Neural cell (in vitro differentiated cells): ENCODE measurements at regions not wholly inside any gene's neighbourhood (a gene's known extent, or its start where the extent isn't known, plus 50 kb on each side); places are given as distances from the start of the nearest gene placed in this dataset.

ENCODE experiments used
- H2AFZ ChIP-seq: fragments of 200-600, 300-800 bp; sonication (generic), shearing (Covaris generic); 2 replicates; pipeline ENCODE4 v1.6.0; 2014; ENCODE audit warnings: low read depth, mild to moderate bottlenecking, antibody characterized with exemption, low read length, moderate library complexity
- H3F3A ChIP-seq: fragments of 200-600 bp; shearing (Covaris generic); 2 replicates; pipeline ENCODE4 v1.6.1; 2016; ENCODE audit warnings: mild to moderate bottlenecking, moderate library complexity, mixed read lengths, antibody characterized with exemption, low read length; ENCODE audit not compliant: insufficient read depth, poor library complexity, severe bottlenecking
- H3K27ac ChIP-seq: fragments of 200-600, 300-800 bp; sonication (generic), shearing (Covaris generic); 2 replicates; pipeline ENCODE4 v1.5.1; 2014; ENCODE audit warnings: mild to moderate bottlenecking, low read length, moderate library complexity
- H3K27me3 ChIP-seq: fragments of 300-800, 200-600 bp; sonication (generic), shearing (Covaris generic); 2 replicates; pipeline ENCODE4 v1.6.0; 2014; ENCODE audit warnings: mild to moderate bottlenecking, low read depth, low read length, moderate library complexity; ENCODE audit not compliant: insufficient read depth
- H3K36me3 ChIP-seq: fragments of 300-800, 200-600 bp; sonication (generic), shearing (Covaris generic); 2 replicates; pipeline ENCODE4 v1.5.1; 2014; ENCODE audit warnings: mild to moderate bottlenecking, antibody characterized with exemption, low read length, moderate library complexity; ENCODE audit not compliant: insufficient read depth
- H3K4me2 ChIP-seq: fragments of 300-800, 200-600 bp; sonication (generic), shearing (Covaris generic); 2 replicates; pipeline ENCODE4 v1.6.0; 2014; ENCODE audit warnings: mild to moderate bottlenecking, low read length
- H3K4me3 ChIP-seq: fragments of 300-800, 200-600 bp; sonication (generic), shearing (Covaris generic); 2 replicates; pipeline ENCODE4 v1.5.1; 2014; ENCODE audit warnings: mild to moderate bottlenecking, low read length, moderate library complexity
- H3K79me2 ChIP-seq: fragments of 200-600 bp; shearing (Covaris generic); replicated peaks from 2 replicates; pipeline ENCODE4 v1.6.0; 2014; ENCODE audit warnings: mild to moderate bottlenecking, low read length, moderate library complexity; ENCODE audit not compliant: insufficient read depth
- H3K9ac ChIP-seq: fragments of 300-800, 200-600 bp; sonication (generic), shearing (Covaris generic); 2 replicates; pipeline ENCODE4 v1.6.1; 2016; ENCODE audit warnings: mild to moderate bottlenecking, low read length, mixed read lengths
- H3K9me2 ChIP-seq: fragments of 200-600 bp; shearing (Covaris generic); 2 replicates; pipeline ENCODE4 v1.6.1; 2016; ENCODE audit warnings: mild to moderate bottlenecking, low read length, mixed read lengths; ENCODE audit not compliant: insufficient read depth
- H3K9me3 ChIP-seq: fragments of 200-600, 300-800 bp; sonication (generic), shearing (Covaris generic); 2 replicates; pipeline ENCODE4 v1.6.1; 2016; ENCODE audit warnings: mild to moderate bottlenecking, mixed run types, low read length, moderate library complexity, mixed read lengths
- H4K20me1 ChIP-seq: fragments of 200-600 bp; shearing (Covaris generic); 2 replicates; pipeline ENCODE4 v1.6.1; 2016; ENCODE audit warnings: mild to moderate bottlenecking, mixed run types; ENCODE audit not compliant: insufficient read depth
- EP300 ChIP-seq: fragments of 450-650 bp; conservative IDR thresholded peaks from 2 replicates; pipeline ENCODE4 v1.6.1; 2014; ENCODE audit warnings: antibody characterized with exemption, mild to moderate bottlenecking, moderate library complexity; ENCODE audit not compliant: poor library complexity, severe bottlenecking
- EZH2 ChIP-seq: fragments of 200-600, 300-800 bp; shearing (Covaris generic), sonication (generic); IDR thresholded peaks from 2 replicates; pipeline ENCODE4 v1.6.1; 2014; ENCODE audit warnings: antibody characterized with exemption, low read length, borderline replicate concordance, mild to moderate bottlenecking; ENCODE audit not compliant: insufficient read depth, poor library complexity, severe bottlenecking
- MXI1 ChIP-seq: fragments of 450-650 bp; conservative IDR thresholded peaks from 2 replicates; pipeline ENCODE4 v1.6.1; 2014; ENCODE audit warnings: antibody characterized with exemption, mild to moderate bottlenecking; ENCODE audit not compliant: poor library complexity, severe bottlenecking
- POLR2AphosphoS5 ChIP-seq: IDR thresholded peaks from 2 replicates; pipeline ENCODE4 v1.6.1; 2012
- RAD21 ChIP-seq: fragments of 450-650 bp; conservative IDR thresholded peaks from 2 replicates; pipeline ENCODE4 v1.6.1; 2014; ENCODE audit warnings: antibody characterized with exemption, mild to moderate bottlenecking, moderate library complexity
- SMC3 ChIP-seq: fragments of 450-650 bp; conservative IDR thresholded peaks from 2 replicates; pipeline ENCODE4 v1.6.1; 2014; ENCODE audit warnings: antibody characterized with exemption, mild to moderate bottlenecking, moderate library complexity; ENCODE audit not compliant: poor library complexity
- TAF1 ChIP-seq: IDR thresholded peaks from 2 replicates; pipeline ENCODE4 v1.6.1; 2012; ENCODE audit warnings: low read depth
- TF ChIP-seq, protein P1 (sequence below): fragments of 450-650 bp; IDR thresholded peaks from 2 replicates; pipeline ENCODE4 v1.5.1; 2014; ENCODE audit warnings: antibody characterized with exemption, mild to moderate bottlenecking, moderate library complexity; ENCODE audit not compliant: poor library complexity, severe bottlenecking
- TF ChIP-seq, protein P2 (sequence below): IDR thresholded peaks from 2 replicates; pipeline ENCODE4 v1.6.1; 2012; ENCODE audit warnings: borderline replicate concordance

DNA sequence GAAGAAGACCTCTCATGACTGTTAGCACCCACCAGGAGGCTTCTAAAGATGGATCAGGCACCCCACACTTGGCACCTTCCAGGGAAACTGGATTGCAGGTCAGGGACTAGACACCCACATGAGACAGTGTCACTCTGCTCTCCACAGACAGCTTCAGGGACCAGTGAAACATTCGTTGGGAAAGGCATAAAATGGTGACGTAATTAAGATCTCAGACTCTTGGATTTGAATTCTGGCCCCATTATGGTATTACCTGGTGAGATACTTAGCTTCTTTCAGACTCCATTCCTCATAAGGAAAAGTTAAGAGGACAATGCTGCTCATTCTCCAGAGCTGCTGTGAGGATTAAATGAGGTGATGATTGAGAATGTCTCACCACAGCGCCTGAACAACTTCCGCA is 261.1 kb downstream of the ARRDC4 start:
- H3K4me2 ChIP-seq = no peak overlapping the region
- H3K9ac ChIP-seq = no peak overlapping the region
- H2AFZ ChIP-seq = no peak overlapping the region
- no peaks in the 10 kb centered on the region for H3F3A ChIP-seq
- no peaks in the 10 kb centered on the region for H3K9me3 ChIP-seq
- H4K20me1 ChIP-seq = no peaks in the 10 kb centered on the region
- no peak overlapping the region for H3K4me3 ChIP-seq
- no peak for TF ChIP-seq POLR2AphosphoS5
- TF ChIP-seq, protein P1, sequence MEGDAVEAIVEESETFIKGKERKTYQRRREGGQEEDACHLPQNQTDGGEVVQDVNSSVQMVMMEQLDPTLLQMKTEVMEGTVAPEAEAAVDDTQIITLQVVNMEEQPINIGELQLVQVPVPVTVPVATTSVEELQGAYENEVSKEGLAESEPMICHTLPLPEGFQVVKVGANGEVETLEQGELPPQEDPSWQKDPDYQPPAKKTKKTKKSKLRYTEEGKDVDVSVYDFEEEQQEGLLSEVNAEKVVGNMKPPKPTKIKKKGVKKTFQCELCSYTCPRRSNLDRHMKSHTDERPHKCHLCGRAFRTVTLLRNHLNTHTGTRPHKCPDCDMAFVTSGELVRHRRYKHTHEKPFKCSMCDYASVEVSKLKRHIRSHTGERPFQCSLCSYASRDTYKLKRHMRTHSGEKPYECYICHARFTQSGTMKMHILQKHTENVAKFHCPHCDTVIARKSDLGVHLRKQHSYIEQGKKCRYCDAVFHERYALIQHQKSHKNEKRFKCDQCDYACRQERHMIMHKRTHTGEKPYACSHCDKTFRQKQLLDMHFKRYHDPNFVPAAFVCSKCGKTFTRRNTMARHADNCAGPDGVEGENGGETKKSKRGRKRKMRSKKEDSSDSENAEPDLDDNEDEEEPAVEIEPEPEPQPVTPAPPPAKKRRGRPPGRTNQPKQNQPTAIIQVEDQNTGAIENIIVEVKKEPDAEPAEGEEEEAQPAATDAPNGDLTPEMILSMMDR = no peak
- TF ChIP-seq EP300 = no peak
- TF ChIP-seq TAF1 = no peak
- TF ChIP-seq MXI1 = no peak
- no peak for TF ChIP-seq RAD21
- TF ChIP-seq, protein P2, sequence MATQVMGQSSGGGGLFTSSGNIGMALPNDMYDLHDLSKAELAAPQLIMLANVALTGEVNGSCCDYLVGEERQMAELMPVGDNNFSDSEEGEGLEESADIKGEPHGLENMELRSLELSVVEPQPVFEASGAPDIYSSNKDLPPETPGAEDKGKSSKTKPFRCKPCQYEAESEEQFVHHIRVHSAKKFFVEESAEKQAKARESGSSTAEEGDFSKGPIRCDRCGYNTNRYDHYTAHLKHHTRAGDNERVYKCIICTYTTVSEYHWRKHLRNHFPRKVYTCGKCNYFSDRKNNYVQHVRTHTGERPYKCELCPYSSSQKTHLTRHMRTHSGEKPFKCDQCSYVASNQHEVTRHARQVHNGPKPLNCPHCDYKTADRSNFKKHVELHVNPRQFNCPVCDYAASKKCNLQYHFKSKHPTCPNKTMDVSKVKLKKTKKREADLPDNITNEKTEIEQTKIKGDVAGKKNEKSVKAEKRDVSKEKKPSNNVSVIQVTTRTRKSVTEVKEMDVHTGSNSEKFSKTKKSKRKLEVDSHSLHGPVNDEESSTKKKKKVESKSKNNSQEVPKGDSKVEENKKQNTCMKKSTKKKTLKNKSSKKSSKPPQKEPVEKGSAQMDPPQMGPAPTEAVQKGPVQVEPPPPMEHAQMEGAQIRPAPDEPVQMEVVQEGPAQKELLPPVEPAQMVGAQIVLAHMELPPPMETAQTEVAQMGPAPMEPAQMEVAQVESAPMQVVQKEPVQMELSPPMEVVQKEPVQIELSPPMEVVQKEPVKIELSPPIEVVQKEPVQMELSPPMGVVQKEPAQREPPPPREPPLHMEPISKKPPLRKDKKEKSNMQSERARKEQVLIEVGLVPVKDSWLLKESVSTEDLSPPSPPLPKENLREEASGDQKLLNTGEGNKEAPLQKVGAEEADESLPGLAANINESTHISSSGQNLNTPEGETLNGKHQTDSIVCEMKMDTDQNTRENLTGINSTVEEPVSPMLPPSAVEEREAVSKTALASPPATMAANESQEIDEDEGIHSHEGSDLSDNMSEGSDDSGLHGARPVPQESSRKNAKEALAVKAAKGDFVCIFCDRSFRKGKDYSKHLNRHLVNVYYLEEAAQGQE = no peak
- no peak for TF ChIP-seq SMC3
- no peak for TF ChIP-seq EZH2
- H3K36me3 ChIP-seq = no peaks in the 10 kb centered on the region
- no peaks in the 10 kb centered on the region for H3K9me2 ChIP-seq
- H3K27ac ChIP-seq = no peak overlapping the region
- no peaks in the 10 kb centered on the region for H3K79me2 ChIP-seq
- H3K27me3 ChIP-seq = no peaks in the 10 kb centered on the region

DNA sequence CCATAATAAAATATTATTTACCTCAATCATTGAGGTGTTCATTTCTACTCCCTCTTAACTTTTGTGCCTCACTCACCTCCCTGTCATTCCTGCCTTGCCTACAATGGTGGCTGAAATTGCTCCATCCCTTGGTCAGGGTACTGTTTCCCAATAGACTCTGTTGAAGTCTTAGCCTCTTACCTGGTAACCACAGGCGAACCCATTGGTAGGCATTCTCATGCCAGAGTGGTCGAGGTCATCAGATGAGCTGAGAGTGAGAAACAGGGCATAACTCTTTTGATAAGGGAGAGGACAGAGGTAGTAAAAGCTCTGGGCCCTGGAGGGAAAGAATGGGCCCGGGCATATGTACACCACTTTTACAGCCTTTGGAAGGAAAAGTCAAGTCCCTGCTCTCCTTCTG is 265.6 kb downstream of the ARRDC4 start:
- H3K27ac ChIP-seq = no peak overlapping the region
- no peak overlapping the region for H3K4me3 ChIP-seq
- no peak overlapping the region for H2AFZ ChIP-seq
- H3F3A ChIP-seq = no peaks in the 10 kb centered on the region
- no peak overlapping the region for H3K9ac ChIP-seq
- TF ChIP-seq SMC3 (no peak), TAF1 (no peak), POLR2AphosphoS5 (no peak), RAD21 (no peak), EP300 (no peak), EZH2 (no peak), MXI1 (no peak)
- TF ChIP-seq, protein P2 = no peak
- TF ChIP-seq, protein P1 = no peak
- no peaks in the 10 kb centered on the region for H3K27me3 ChIP-seq
- no peaks in the 10 kb centered on the region for H3K79me2 ChIP-seq
- no peaks in the 10 kb centered on the region for H3K9me3 ChIP-seq
- H3K36me3 ChIP-seq = no peaks in the 10 kb centered on the region
- no peaks in the 10 kb centered on the region for H4K20me1 ChIP-seq
- no peak overlapping the region for H3K4me2 ChIP-seq
- H3K9me2 ChIP-seq = no peaks in the 10 kb centered on the region
